HG03280 (cell line): ENCODE measurements at regions not wholly inside any gene's neighbourhood (a gene's known extent, or its start where the extent isn't known, plus 50 kb on each side); places are given as distances from the start of the nearest gene placed in this dataset.

Experiments
- ATAC-seq: cut with Tn5 transposase; IDR thresholded peaks from one replicate; pipeline ENCODE4 v1.9.1; 2021; ENCODE audit warnings: mild to moderate bottlenecking, moderate library complexity; ENCODE audit not compliant: unreplicated experiment

DNA sequence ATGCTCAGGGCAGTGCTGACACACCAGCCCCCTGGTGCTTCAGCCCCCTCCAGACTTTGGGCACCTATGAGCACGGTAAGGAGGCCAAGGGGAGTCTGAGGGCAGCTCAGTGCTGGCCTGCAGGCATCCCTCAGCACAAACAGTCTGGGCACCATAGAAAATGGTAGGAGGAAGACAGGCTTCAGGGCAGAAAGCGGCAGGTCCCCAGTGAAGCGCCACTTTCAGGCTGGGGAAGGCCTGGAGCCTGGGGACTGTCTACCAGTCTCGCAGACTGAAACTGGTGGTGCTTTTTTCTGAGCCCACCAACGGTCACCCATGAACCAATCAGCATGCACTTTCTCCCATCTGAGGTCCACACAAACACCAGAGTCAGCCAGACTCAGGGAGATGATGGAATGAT, 1074.7 kb downstream of the PCDH18 start:
- ATAC-seq: no peak

DNA sequence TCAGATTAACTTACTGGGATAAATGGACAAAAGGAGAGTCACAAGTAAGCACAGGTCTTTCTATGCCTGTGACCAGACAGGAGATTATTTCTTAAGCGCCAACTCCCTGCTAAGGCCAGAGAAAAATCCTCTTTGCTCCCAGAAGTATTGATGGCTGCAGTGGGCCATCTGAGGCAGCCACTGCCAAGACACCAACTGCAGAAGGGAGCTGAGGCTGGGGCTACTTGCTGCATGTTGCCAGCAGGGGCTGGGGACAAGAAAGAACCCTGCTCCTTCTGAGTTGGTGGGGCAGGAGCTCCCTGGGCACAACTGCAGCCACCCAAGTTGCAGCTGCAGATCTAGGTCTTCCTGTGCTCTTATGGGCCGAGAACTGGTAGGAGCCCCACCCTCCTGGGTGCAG, 1075.3 kb downstream of the PCDH18 start:
- ATAC-seq: no peak

DNA sequence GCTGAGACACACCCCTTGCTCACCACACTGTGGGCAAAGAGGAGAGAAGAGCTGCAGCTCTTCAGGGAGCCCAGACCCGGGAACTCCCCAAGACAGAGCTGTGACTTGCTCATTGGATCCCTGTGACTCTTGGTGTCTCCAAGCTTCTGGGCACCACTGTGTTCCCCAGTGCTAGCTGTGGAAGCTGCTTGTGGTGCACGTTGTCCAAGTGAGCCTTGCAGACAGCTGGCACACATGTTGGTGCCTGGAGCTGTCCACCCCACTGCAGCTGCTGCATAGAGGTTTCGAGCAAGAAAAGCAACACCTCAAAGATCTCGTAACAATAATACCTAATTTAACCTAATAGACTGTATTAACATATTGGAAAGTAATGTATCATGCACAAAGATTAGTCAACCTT, 1089.3 kb downstream of the PCDH18 start:
- no peak for ATAC-seq

DNA sequence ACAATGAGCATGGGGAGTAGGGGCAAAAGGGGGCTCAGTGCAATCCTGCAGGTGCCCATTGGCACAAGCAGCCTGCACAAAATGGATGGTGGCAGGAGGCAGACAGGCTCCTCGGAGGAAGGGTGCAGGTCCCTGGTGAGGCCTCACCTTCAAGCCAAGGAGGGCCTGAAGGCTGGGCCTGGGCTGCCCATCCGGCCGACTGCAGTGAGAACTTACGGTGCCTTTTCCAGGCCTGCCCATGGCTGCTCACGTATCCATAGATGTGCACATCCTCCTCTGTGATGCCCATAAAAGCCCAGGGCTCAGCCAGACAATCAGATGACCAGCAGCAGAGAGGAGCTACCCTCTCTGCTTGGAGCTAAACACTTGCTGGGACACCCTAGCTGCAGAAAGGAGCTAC, 1089.8 kb downstream of the PCDH18 start:
- no peak for ATAC-seq

DNA sequence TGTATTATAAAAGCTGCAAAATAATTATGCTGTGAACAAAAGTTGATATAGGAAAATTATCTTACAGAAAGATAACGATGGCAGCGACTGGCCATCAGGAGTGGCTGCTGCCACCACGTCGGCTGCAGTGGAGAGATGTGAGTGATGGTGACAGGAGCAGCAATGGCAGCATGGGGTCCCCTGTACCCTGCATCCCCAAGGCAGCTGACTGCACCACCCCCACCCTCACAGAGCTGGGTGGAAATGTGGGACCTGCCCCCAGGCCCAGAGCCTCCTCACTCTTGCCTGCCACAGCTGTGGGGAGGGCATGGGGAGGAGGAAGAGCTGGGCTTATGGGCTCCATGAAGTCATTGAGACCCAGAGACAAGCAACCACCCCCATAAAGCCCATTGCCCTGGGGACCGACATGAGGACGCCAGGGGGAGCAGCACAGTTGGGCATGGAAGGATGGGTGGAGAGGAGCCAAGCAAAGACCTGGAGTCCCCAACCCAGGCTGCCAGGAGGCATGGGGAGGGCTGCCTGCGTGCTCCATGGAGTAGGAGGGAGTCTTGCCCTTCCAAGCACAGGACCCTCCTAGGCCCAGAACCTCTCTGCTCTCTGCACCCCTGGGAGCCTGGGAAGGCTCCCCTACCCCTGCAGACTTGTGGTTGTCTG, 1090.5 kb downstream of the PCDH18 start:
- ATAC-seq: no peak

DNA sequence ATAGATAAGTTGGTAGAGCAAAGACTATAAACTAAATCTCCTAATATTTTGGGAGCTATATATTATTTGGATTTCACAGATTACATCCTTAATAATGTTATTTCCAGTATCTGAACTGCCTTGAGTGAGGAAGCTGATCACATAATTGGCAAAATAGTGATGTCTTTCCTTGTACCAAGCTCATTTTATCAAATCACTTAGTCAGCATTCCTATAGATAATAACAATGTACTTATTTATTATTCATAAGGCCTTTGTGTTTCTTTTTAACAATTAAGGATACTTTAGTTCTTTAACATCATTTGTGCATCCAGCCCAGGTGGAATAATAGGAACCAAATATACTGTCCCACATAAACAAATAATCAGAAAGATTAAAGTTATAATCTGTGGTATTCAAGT, 1093.6 kb downstream of the PCDH18 start:
- no peak for ATAC-seq

DNA sequence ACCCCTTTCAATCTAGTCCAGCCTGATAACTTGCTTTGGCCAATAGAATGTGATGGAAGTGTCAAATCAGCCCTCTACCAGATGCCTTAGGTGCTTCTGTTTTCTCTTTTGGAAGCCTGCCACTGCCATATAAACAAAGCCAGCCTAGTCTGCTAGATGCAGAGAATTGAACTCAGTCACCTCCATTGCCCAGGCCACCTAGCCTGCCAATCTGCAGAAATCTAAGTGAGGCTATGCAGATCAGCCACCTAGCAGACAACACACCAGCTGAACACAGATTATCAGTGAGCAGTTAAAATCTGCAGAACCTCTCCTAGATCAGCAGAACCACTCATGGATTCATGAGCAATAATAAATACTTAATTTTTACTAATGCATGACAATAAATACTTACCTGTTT, 1108.2 kb downstream of the PCDH18 start:
- ATAC-seq: no peak

DNA sequence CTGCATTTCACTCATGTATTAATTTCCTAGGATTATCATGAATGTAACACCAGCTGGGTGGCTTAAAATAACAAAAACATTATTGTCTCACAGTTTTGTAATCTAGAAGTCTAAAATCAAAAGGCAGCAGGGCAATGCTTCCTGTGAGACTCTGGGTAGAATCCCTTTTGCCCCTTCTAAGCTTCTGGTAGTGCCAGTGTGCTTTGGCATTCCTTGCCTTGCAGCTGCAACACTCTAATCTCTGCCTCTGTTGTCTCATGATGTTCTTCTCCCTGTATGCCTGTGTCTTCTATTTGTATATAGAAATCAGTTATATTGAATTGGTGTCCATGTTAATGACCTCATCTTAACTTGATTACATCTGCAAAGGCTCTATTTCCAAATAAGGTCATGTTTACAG, 1117.3 kb downstream of the PCDH18 start:
- ATAC-seq: no peak

DNA sequence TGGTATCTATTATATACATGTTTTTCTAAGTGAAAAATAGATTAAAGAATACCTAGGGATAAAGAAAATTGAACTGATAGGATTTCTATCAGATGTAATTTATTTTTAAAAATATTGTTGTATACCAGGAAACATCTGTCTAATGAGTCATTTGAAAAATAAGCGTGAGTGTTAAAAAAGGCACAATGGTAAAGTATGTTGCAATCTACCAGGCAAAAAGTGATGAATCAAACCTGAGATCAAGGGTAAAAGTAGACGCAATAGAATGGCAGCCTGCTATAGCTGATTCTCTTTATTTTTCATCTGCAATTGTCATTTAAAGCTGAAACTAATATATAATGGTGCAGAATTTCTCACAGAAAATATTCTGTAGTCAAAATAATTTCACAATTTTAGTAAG, 1119.6 kb downstream of the PCDH18 start:
- ATAC-seq: no peak

DNA sequence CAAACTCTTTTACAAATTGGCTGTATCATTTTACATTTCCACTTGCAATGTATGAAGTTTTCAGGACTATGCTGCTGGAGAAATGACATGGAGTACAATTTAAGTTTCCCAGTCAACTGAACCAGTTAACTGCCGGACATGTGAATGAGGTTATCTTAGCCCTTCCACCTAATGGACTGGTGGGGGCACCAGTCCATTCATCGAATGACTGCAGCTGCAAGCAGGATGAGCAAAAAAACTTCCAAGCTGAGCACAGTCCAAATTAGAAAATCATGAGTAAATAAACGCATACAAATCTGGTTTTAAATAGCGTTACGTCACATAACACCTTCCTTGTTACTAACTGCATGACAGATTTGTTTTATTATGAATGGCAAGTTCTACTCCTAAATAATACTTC, 1131.5 kb downstream of the PCDH18 start:
- no peak for ATAC-seq

DNA sequence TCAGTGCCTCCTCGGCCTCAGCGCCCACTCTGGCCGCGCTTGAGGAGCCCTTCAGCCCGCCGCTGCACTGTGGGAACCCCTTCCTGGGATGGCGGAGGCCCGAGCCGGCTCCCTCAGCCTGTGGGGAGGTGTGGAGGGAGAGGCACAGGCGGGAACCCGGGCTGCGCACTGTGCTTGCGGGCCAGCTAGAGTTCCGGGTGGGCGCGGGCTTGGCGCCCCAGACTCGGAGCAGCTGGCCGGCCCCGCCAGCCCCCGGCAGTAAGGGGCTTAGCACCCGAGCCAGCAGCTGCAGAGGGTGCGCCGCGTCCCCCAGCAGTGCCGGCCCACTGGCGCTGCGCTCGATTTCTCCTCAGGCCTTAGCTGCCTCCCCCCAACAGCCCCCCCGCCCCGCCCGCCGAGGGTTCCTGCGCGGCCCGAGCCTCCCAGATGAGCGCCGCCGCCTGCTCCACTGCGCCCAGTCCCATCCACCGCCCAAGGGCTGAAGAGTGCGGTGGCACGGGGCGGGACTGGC, 1137.0 kb downstream of the PCDH18 start:
- ATAC-seq: no peak

DNA sequence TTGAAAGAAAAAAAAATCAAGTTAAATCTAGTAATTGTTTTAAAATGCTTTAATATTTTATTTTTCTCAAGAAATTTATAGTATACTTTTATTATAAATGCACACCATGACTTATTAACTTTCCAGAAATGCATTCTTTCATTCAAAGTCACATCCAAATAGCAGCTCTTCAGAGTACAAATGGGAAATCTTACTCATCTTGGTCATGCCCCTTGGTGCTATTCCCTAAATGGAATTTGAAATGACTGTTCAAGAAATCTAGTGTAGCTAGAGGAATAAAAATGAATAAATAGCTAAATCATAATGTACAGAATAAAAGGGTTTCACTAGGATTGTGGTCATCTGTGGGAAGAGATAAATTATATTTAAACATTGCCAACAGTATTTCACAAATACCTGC, 1139.7 kb downstream of the PCDH18 start:
- ATAC-seq: no peak

DNA sequence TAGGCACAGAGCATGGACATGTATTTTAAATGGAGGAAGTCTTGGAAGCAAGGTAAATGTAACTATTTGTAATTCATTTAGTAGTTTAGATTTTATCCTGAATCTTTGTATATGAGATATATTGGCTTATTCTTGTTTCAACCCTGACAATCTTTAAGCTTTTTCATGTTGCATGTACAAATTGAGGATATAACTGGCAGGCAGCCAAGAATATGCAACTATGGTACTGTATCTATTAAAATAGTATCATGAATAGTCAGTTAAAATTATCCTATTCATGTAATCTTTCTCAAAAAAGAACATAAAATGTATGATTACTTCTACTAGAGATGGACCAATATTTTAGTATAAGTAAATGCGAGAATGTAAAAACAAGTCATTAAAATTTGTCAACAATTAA, 1141.5 kb downstream of the PCDH18 start:
- ATAC-seq: no peak

DNA sequence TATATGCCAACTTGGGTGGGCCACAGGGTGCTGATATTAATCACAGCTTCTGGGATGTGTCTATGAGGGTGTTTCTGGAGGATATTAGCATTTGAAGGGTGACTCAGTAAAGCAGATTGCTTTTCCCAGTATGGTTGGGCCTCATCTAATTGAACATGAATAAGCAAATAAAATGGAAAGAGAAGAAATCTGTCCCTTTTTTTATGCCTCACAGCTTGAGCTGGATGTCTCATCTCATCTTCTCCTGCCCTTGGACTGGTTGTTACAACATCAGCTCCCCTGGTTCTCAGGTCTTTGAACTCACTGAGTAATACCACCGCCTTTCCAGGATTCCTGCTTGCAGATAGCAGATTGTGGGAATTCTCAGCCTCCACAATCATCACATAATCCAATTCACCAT, 1149.2 kb downstream of the PCDH18 start:
- no peak for ATAC-seq

DNA sequence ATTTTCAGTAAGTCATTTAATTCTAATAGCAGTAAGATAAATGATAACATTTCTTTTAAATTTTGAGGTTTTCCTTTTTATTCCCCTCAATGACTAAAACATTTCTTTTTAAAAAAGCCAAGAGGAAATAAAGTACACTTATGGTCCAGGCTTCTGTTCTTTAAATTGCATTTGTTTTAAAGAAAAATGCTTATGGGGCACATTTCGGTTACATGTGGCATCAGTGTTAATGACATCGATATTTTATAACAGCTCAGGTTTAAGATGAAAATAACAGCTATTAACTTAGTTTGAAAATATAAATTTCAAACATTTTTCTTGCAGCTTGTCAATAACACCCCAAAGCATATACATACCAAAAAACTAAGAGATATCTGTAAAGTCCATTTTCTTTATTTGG, 1161.1 kb downstream of the PCDH18 start:
- no peak for ATAC-seq

DNA sequence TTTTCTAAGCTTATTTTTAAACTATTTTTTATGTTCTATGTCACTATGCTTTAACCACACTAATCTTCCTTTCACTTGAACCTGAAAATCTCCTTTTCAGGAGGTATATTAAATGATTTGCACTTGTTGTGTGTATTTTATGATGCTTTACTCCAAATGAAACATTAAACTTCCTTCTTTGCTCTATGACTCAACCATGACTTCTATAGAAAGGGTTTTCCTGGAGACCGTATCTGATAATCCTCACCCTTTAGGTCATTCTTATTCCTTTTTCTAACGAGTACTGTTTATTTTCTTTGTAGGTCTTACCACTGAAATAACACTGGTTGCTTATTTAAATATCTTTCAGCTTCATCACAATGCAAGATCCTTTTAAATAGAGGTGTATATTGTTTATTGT, 1163.2 kb downstream of the PCDH18 start:
- ATAC-seq: no peak

DNA sequence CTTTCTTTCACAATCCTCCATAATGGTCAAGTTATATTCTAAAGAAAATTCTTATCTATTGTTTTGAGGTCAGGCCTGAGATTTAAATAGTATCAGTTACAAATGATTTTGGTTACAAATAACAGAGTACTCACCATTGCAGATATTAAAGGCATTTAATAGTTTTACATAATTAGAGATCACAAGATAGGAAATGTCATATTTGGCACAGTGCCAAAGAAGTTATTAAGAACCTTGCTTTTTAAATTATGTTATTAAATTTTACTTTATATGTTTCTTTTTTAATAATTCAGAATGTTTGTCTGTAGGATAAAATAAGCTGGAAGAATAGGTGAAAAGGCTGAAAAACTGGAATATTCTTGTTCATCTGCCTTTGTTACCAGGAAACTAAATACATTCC, 1174.7 kb downstream of the PCDH18 start:
- ATAC-seq: no peak

DNA sequence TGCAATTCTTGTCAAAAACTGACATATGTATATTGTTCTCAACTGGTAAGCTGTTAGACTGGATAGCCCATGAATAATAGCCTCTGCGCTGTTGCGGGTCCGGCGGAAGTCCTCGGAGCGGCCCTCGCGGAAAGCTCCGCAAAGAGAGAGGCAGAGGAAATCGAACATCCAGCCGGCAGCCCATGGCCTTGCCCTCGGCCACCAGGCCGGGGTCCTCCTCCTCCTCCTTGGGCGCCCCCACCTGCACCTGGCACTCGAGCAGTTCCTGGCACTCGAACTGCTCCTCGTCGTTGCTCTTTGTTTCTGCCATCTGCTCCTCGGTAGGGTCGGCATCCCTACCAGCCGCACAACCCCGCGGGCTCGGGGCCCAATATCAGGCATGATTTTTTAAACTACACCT, 1176.3 kb downstream of the PCDH18 start:
- ATAC-seq: no peak

DNA sequence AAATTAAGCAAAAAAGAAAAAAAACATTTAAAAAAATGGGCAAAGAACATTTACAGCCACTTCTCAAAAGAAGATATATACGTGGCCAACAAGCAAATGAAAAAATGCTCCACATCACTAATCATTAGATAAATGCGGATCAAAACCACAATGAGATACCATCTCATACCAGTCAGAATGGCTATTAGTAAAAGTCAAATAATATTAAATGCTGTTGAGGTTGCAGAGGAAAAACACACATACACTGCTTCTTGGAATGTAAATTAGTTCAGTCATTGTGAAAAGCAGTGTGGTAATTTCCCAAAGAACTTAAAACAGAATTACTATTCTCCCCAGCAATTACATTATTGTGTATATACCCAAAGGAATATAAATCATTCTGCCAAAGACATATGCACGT, 1189.0 kb downstream of the PCDH18 start:
- no peak for ATAC-seq

DNA sequence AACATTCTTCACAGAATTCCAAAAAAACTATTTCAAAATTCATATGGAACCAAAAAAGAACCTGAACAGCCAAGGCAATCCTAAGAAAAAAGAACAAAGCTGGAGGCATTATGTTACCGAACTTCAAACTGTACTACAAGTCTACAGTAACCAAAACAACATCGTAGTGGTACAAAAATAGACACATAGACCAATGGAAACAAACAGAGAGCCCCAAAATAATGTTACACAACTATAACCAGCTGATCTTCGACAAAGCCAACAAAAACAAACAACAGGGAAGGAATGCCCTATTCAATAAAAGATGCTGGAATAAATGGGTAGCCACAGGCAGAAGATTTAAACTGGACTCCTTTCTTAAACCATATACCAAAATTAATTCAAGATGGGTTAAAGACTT, 1189.6 kb downstream of the PCDH18 start:
- no peak for ATAC-seq

DNA sequence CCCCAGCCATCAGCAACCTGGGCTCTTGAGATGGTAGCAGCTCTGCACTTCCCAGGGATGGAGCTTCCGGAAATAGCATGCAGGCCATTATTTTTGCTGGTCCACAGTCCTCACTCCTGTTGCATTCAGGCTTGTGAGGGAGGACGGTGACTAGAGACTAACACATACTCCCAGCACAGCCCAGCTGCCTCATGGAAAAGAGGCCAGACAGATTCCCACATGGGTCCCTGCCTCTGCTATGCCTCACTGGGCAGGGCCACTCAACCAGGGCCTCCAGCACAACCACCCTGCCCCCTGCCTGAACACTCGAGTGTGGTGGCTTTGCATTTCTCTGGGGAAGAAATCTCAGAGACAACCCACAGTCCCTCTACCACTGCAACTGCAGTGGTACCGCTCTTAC, 1195.1 kb downstream of the PCDH18 start:
- ATAC-seq: no peak

DNA sequence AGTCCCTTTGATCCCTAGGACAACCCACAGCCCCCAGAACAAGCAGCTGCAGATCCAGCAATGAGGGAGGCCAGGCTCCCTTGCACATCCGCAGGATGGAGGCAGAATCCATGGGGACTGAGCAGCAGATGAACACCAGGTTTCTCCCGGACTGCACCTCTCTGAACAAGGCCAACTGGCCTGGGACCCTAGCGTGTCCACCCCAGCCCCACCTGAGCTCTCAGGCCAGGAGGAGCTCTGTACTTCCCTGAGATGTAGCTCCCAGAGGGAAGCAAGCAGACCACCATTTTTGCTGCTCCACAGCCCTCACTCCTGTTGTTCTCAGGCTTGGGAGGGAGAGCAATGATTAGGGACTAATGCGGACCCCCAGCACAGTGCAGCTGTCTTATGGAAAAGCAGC, 1195.8 kb downstream of the PCDH18 start:
- no peak for ATAC-seq

DNA sequence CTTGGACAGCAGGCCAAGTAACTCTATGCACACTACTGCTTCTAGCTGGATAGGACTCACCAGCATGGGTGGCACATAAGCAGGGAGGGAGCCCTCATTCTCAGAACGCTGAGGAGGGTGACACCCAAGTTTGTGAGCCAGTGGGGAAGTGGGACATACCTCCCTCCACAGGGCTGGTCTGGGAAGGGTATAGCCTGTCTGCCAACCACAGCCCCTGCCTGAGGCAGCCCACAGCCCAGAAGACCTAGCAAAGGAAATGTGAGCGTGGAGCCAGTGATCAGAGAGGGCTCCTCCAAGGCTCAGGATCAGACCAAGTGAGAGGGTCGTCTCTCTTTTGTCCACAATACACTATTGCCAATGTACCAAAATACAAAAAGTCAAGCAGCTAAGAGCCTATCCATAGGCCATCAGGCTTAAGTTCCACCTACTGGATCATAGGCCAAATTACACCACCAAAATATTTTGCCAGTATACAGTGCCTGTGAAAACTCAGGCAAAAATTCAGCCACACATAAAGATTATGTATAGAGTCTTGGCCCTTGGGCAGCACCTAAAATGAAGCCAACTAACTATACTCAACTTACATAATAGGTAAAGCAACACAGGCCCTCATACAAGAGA, 1203.1 kb downstream of the PCDH18 start:
- no peak for ATAC-seq
